ENCODE measurements at regions not wholly inside any gene's neighbourhood (a gene's known extent, or its start where the extent isn't known, plus 50 kb on each side); places are given as distances from the start of the nearest gene placed in this dataset.

DNA sequence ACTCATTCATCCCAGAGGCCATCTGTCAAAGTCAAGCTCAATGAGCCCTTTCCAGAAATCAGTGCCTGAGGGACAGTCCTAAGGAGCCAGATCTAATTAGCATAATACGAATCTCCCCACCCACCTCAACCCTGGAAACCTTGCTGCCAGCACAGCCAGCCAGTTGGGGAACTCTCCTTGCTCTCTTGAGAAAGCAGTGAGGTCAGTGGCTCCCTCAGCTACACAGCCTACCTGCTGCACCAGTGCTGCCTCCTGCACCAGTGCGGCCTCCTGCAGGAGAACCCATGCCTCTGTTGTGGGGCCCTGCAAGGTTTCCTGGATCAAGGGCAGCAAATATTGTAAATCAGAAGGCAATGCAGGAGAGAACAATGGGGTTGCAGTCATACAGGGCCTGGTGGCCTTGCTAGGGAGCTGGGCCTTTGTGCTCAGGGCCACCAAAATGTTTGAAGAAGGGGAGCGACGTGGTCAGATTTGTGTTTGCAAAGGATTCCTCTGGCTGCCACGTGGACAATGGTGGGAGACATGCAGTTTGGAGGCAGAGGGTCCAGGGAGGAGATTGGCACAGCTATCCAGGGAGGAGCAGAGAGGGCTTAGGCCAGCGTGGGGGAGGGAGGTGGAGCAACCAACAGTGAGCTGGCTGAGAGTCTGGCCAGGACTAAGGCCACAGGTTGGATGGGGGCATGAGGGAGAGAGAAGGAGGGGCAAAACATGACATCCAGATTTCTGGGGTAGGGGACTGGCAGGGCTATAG is 124.3 kb upstream of the MAMLD1 start:
- POLR2A ChIA-PET: no interaction called here
- H3K4me3 Mint-ChIP-seq (ENCODE audit: unreplicated experiment): no peak overlapping the region
- TF ChIP-seq, protein P1, sequence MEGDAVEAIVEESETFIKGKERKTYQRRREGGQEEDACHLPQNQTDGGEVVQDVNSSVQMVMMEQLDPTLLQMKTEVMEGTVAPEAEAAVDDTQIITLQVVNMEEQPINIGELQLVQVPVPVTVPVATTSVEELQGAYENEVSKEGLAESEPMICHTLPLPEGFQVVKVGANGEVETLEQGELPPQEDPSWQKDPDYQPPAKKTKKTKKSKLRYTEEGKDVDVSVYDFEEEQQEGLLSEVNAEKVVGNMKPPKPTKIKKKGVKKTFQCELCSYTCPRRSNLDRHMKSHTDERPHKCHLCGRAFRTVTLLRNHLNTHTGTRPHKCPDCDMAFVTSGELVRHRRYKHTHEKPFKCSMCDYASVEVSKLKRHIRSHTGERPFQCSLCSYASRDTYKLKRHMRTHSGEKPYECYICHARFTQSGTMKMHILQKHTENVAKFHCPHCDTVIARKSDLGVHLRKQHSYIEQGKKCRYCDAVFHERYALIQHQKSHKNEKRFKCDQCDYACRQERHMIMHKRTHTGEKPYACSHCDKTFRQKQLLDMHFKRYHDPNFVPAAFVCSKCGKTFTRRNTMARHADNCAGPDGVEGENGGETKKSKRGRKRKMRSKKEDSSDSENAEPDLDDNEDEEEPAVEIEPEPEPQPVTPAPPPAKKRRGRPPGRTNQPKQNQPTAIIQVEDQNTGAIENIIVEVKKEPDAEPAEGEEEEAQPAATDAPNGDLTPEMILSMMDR (IDR thresholded peaks at IDR 0.05; ENCODE audit: unreplicated experiment): no peak
- H3K36me3 Mint-ChIP-seq (ENCODE audit: insufficient read depth, unreplicated experiment): no peaks in the 10 kb centered on the region
- no peak for DNase-seq (ENCODE audit: unreplicated experiment)
- H3K27ac Mint-ChIP-seq (ENCODE audit: low read depth, unreplicated experiment): no peak overlapping the region
- H3K9me3 Mint-ChIP-seq (ENCODE audit: unreplicated experiment): no peaks in the 10 kb centered on the region
- H3K27me3 Mint-ChIP-seq (ENCODE audit: insufficient read depth, unreplicated experiment): no peaks in the 10 kb centered on the region
- CTCF ChIA-PET: interaction anchor here (0.5 kb wide), 1 partner anchor 82 kb away, joined by 3 read pairs; no protein-coding TSS in a partner anchor
- no TSS peak for BruUV-seq (replicated peaks)
- no peaks in the 10 kb centered on the region for H3K4me1 Mint-ChIP-seq (ENCODE audit: insufficient read depth, unreplicated experiment)
- intact Hi-C loops (cut with micrococcal nuclease): no loop called here

DNA sequence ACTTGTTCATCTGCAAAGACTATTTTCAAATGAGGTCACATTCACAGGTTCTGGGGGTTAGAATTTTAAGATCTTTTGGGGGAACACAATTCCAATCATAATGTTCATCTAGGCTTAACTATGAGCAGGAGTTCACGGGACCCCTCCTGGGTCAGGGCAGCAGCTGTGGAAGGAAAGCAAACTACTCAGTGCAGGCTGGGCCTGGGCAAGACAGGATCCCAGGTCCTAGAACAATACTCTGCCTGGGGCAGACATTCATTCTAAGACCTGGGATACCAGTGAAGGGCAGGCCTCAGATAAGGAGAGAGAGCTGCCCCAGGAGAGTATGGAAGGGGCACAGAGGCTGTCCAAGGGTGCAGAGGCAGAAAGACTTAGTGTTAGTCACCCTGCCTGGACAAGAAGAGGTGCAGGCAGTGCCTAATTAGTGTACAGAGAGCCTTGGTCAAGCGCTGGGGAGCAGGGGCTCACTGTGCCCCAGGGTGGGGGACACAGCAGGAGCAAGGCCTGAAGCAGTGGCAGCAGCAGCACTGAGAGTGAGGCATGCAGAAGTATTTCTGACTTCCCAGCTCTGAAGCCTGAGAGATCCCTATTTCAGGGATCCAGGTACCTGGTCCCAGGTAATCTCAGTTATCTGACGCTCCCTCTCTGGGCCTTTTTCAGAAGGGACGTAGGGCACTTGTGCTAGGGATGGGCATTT is 123.0 kb upstream of the MAMLD1 start:
- ChIA-PET CTCF (interaction anchor here (0.7 to 0.8 kb wide), 2 partner anchors 123 to 475 kb away, joined by 3 to 4 read pairs; partner anchors contain the start of gene MAMLD1), POLR2A (no interaction called here)
- Mint-ChIP-seq H3K27me3 (ENCODE audit: insufficient read depth, unreplicated experiment) (no peaks in the 10 kb centered on the region), H3K4me1 (ENCODE audit: insufficient read depth, unreplicated experiment) (no peaks in the 10 kb centered on the region), H3K4me3 (ENCODE audit: unreplicated experiment) (no peak overlapping the region), H3K9me3 (ENCODE audit: unreplicated experiment) (no peaks in the 10 kb centered on the region), H3K36me3 (ENCODE audit: insufficient read depth, unreplicated experiment) (no peaks in the 10 kb centered on the region), H3K27ac (ENCODE audit: low read depth, unreplicated experiment) (no peak overlapping the region)
- intact Hi-C loops (cut with micrococcal nuclease): no loop called here
- no TSS peak for BruUV-seq (replicated peaks)
- TF ChIP-seq, protein P1 (IDR thresholded peaks at IDR 0.05; ENCODE audit: unreplicated experiment): no peak
- DNase-seq (ENCODE audit: unreplicated experiment): no peak

DNA sequence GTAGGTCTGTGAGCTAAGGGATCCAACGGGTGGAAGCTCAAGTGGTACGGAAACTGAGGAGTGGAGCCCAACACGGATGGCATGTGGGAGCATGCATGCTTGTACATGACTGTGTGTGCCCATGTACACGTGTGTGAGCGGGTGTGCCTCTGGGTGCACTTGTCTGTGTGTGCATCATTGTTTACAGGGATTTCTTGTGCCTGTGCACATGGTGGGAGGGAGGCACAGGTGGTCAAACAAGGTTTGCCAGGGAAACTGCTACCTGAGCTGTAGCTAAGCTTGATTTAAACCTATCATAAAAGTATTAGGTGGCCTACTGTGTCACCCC is 122.5 kb upstream of the MAMLD1 start:
- no peaks in the 10 kb centered on the region for H3K27me3 Mint-ChIP-seq (ENCODE audit: insufficient read depth, unreplicated experiment)
- no peak overlapping the region for H3K27ac Mint-ChIP-seq (ENCODE audit: low read depth, unreplicated experiment)
- ChIA-PET POLR2A (interaction anchor here (0.6 kb wide), 1 partner anchor 39 kb away, joined by 3 read pairs; no protein-coding TSS in a partner anchor), CTCF (interaction anchor here (0.7 to 0.8 kb wide), 2 partner anchors 122 to 475 kb away, joined by 3 to 4 read pairs; partner anchors contain the start of gene MAMLD1)
- no peak for DNase-seq (ENCODE audit: unreplicated experiment)
- no peaks in the 10 kb centered on the region for H3K36me3 Mint-ChIP-seq (ENCODE audit: insufficient read depth, unreplicated experiment)
- H3K4me1 Mint-ChIP-seq (ENCODE audit: insufficient read depth, unreplicated experiment): no peaks in the 10 kb centered on the region
- TF ChIP-seq, protein P1 (IDR thresholded peaks at IDR 0.05; ENCODE audit: unreplicated experiment): no peak
- BruUV-seq (replicated peaks): no TSS peak
- intact Hi-C loops (cut with micrococcal nuclease): no loop called here
- no peak overlapping the region for H3K4me3 Mint-ChIP-seq (ENCODE audit: unreplicated experiment)
- H3K9me3 Mint-ChIP-seq (ENCODE audit: unreplicated experiment): peaks cover 4% of the 10 kb centered on the region

DNA sequence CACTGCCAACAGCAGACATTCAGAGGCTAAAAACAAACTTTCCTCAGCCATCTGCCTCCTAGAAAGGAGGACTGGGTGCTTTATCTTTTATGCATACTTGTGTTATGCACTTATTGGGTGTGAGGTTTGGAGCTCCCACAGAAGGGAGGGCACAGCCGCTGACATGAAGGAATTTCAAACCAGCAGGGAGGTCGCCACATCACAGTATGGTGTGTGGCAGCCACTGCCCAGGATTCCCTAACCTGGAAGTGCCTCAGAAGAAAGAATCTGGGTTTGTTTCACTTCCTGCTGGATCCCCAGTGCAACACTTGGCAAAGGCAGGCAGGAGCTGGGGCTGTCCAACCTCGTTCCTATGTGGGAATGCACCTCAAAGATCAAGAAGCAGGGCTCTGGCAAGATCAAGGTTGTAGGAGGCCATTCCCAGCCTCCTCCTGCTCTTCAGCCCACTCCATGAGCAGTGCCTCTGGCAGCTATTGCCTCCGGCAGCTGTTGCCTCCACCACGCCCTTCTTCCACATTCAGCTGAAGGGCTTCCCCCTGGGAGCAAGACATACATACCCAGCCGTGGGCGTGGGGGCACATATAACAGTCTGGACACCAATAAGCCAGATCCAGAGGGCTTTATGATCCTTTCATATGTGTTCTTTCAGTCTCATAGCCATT is 109.0 kb upstream of the MAMLD1 start:
- intact Hi-C loops (cut with micrococcal nuclease): no loop called here
- H3K4me1 Mint-ChIP-seq (ENCODE audit: insufficient read depth, unreplicated experiment): no peaks in the 10 kb centered on the region
- no peak overlapping the region for H3K4me3 Mint-ChIP-seq (ENCODE audit: unreplicated experiment)
- POLR2A ChIA-PET: no interaction called here
- H3K36me3 Mint-ChIP-seq (ENCODE audit: insufficient read depth, unreplicated experiment): no peaks in the 10 kb centered on the region
- no peak for DNase-seq (ENCODE audit: unreplicated experiment)
- no peaks in the 10 kb centered on the region for H3K9me3 Mint-ChIP-seq (ENCODE audit: unreplicated experiment)
- H3K27me3 Mint-ChIP-seq (ENCODE audit: insufficient read depth, unreplicated experiment): no peaks in the 10 kb centered on the region
- TF ChIP-seq, protein P1 (IDR thresholded peaks at IDR 0.05; ENCODE audit: unreplicated experiment): no peak
- CTCF ChIA-PET: no interaction called here
- no peak overlapping the region for H3K27ac Mint-ChIP-seq (ENCODE audit: low read depth, unreplicated experiment)
- BruUV-seq (replicated peaks): no TSS peak

Data from MCF 10A (cell line).